ENCODE measurements at regions not wholly inside any gene's neighbourhood (a gene's known extent, or its start where the extent isn't known, plus 50 kb on each side); places are given as distances from the start of the nearest gene placed in this dataset.

DNA sequence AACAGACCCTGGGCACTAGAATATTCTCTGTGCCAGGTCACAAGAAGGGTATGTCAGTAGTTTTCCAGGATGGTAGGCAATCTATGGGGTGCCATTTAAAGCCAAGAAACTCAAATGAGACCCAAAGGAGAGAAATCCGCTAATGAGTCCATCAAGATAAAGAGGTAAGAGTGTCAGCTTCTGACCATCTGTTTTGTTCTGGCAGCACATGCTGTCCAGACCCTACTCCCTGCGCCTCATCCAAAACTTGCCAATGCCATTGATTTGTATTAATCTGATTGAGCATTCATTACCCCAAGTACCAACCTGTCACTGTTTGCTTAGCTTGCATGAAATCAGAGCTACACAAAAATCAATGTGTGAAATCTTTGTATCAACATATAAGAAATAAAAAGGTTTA, 229.0 kb downstream of the BLID start:
- TF ChIP-seq, protein P1, sequence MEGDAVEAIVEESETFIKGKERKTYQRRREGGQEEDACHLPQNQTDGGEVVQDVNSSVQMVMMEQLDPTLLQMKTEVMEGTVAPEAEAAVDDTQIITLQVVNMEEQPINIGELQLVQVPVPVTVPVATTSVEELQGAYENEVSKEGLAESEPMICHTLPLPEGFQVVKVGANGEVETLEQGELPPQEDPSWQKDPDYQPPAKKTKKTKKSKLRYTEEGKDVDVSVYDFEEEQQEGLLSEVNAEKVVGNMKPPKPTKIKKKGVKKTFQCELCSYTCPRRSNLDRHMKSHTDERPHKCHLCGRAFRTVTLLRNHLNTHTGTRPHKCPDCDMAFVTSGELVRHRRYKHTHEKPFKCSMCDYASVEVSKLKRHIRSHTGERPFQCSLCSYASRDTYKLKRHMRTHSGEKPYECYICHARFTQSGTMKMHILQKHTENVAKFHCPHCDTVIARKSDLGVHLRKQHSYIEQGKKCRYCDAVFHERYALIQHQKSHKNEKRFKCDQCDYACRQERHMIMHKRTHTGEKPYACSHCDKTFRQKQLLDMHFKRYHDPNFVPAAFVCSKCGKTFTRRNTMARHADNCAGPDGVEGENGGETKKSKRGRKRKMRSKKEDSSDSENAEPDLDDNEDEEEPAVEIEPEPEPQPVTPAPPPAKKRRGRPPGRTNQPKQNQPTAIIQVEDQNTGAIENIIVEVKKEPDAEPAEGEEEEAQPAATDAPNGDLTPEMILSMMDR (IDR thresholded peaks at IDR 0.05), result no peak
- TF ChIP-seq POLR2A (IDR thresholded peaks at IDR 0.05) (no peak), POLR2AphosphoS5 (IDR thresholded peaks at IDR 0.05) (no peak)

All from breast epithelium (tissue), 3 donors.